ENCODE measurements at regions not wholly inside any gene's neighbourhood (a gene's known extent, or its start where the extent isn't known, plus 50 kb on each side); places are given as distances from the start of the nearest gene placed in this dataset.

DNA sequence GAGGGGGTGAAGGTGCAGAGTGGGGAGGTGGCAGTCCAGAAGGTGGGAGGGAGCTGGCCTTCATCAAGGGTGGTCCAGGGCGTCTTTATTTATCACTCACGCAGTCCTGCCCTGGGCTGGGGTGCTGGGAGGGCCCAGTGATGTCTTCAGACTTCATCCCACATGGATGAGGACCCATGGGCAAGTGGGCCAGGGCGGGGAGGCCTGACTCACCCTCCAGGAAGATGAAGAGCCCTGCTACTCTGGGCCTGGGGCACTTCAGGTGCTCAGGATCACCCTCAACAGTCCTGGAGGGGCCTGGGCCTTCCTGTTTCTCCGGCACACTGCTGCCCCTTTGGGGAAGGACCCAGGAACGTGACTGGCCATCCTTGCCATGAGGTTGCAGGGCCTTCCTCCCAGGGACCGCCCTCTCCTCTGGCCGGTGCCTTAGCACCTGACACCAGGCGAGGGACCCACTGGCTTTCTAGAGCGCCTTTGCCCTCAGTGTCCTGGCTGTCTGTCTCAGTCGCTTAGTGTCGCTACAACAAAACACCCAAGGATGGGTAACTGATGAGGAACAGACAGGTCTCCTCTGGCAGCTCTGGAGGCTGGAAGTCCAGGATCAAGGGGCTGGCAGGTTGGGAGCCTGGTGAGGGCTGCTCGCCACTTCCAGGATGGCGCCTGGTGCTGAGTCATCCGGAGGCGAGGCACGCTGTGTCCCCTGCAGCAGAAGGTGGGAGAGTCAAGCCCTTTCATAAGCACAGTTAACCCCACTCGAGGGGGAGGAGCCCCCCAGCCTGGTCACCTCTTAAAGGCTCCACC lies 57.8 kb upstream of the HS6ST1 start:
- ChIA-PET CTCF (no interaction called here), POLR2A (no interaction called here)
- no peaks in the 10 kb centered on the region for H3K36me3 Mint-ChIP-seq (ENCODE audit: low read depth)
- H3K9me3 Mint-ChIP-seq: no peaks in the 10 kb centered on the region
- peaks cover 8% of the 10 kb centered on the region for H3K4me1 Mint-ChIP-seq
- DNase-seq: no peak
- H3K27me3 Mint-ChIP-seq: peaks cover 1% of the 10 kb centered on the region
- H3K27ac Mint-ChIP-seq: no peak overlapping the region
- H3K4me3 Mint-ChIP-seq: no peak overlapping the region

DNA sequence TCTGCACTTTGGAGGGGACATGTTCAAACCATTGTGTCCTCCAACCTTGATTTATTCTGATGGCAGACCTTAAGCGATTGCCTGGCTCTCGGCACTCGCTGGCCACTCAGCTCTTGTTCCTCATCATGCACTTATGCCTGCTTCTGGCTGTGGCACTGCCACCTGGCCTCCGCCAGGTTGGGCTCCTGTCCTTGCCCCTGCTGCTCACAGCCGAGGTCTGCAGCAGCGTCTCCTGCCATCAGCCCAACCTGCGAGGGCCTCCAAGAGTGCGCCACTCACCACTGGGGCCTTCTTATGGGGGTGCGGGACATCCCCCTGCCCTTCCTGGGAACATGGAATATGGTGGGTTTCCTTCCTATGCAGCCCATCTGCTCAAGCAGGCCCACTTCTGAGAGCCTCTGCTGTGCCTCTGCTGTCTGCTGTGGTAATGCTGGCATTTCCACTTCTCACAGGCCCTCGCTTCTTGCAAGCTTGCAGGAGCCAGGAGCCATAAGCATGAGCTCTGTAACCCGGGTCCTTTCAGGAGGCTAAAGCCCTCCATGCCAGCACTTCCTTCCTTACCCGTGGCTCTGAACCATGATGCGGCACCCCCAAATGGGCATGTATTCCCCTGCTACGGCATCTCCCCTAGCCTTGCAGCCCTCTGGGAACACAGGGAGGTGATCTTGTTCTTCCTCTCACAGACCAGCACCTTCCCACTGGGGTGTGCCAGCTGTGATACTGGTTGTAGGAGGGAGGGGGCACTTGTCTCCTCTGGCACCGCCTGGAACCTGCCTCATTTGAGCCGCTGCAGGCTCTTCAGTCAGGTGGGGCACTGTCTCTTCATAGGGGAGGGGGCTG lies 58.6 kb upstream of the HS6ST1 start:
- Mint-ChIP-seq H3K4me1 (peaks cover 8% of the 10 kb centered on the region), H3K9me3 (no peaks in the 10 kb centered on the region), H3K4me3 (no peak overlapping the region), H3K27me3 (peaks cover 1% of the 10 kb centered on the region), H3K36me3 (ENCODE audit: low read depth) (no peaks in the 10 kb centered on the region), H3K27ac (no peak overlapping the region)
- DNase-seq: no peak
- POLR2A ChIA-PET: no interaction called here
- CTCF ChIA-PET: no interaction called here

DNA sequence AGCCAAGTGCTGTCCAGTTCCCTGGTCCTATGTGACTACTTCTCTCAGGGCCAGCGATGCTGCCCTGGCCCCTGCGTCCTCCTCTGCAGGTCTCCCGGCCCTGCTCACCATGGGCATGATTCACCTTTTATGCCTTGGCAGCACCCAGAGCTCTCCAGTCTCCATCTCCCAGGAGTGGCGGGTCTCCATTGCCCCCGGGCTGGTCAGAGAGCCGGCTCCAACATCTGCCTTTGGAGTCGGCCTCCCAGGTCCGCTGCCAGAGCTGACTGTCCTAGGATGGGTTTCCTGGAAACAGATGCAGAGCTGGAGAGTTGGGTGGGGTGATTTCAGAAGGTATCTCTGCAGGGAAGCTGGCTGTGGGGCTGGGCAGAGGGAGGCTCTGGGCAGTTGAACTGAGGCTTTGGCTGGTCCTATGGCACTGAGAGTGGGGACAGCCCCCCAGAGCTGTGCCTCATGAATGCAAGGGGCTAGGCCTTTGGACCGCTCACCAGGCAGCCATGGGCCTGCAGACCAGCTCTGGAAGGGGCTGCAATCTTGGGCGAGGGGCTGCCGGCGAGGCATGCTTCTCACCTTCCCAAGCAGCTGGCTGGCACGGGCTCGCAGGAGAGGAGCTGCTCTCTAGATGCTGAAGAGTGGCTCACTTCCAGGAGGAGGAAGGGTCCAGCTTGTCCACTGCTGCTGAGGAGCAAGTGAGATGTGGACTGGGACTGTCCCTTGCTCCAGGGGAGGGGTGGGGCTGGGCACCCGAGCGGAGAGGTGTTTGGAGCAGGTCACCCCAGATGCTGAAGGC lies 59.8 kb upstream of the HS6ST1 start:
- POLR2A ChIA-PET: no interaction called here
- H3K27ac Mint-ChIP-seq: no peak overlapping the region
- CTCF ChIA-PET: no interaction called here
- no peaks in the 10 kb centered on the region for H3K4me1 Mint-ChIP-seq
- DNase-seq: no peak
- no peaks in the 10 kb centered on the region for H3K36me3 Mint-ChIP-seq (ENCODE audit: low read depth)
- H3K4me3 Mint-ChIP-seq: no peak overlapping the region
- no peaks in the 10 kb centered on the region for H3K27me3 Mint-ChIP-seq
- H3K9me3 Mint-ChIP-seq: no peaks in the 10 kb centered on the region

DNA sequence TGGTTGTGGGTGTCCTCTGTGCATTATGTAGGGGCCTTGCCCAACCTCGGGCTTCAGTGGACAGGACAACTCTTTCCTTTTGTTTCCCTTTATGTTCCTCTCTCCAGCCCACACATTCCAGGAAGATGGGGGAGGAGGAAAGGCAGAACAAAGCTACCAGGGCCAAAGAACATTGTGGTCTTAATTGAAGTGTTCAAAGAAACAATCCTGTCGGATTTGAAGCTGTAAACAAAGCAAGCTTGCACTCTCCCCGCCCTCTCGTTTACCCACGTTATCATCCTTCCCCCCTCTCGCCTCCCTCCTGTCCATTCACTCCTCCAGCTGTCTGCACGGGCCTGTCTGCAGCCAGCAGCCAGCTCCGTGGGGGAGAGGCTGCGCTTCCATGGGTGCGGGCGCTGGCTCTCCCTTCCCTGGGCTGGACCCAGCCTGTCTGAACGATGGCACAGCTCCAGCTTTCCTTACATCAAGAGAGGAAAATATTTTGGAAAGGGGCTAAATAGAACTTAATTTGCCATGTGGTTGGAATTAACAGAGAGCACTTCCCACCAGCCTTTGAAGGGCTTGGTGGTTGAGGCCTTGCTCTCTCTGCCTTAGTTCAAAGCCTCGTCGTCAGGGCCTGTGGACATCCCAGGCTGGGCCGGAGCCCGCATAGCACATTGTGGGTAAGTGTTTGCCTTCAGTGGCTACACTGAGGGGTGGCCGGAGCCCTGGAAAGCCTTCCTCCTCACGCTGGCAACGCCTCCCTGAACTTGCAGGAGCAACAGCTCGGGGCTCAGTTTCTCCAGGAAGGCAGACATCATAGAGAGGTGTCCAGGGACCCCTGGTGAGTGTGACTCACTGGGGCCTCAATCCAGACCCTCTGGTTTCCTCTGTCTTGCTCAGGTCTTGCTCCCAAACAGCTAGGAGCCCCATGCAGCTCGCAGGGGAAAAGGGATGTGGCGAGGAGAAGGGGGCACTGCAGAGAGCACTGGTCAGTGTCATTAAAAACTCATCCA lies 60.6 kb upstream of the HS6ST1 start:
- Mint-ChIP-seq H3K4me3 (no peak overlapping the region), H3K36me3 (ENCODE audit: low read depth) (no peaks in the 10 kb centered on the region), H3K4me1 (no peaks in the 10 kb centered on the region), H3K27ac (no peak overlapping the region), H3K9me3 (no peaks in the 10 kb centered on the region), H3K27me3 (no peaks in the 10 kb centered on the region)
- DNase-seq: no peak
- ChIA-PET POLR2A (no interaction called here), CTCF (no interaction called here)

DNA sequence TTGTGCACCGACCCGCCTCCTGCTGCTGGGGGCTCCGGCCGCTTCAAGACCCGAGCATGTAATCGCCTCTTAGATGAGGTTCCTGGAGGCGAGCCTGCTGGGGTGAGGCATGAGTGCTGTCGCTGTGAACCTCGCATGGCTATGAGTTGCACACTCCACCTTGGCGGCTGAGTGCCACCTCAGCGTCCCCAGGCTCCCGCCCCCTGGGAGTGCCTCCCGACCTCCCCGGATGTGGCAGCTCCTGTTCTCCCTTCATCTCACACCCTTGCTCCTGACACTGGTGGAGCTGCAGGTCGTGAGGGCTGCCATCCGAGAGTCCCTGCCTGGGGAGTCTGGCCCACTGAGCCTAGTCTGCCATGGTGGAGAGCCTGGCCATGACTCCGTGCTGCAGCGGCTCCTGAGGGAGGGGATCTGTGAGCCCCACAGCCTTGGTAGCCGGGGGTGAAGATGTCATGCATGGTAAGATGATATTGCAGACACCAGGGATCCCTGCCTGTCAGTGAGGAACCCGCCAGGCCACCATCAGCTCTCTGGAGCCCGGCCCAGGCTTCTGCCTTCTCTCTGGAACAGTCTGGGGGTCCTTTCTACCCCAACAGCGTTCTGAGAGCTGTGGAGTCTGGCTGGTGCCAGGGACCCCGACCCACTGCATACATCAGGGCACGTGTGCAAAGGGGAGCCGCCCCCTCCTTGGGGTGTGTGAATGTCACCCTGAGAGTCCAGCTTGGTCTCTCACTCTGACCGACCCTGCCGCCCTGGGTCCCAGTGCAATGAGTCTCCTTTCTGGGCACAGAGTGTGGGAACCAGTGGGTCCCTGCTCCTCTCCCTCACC lies 61.6 kb upstream of the HS6ST1 start:
- CTCF ChIA-PET: no interaction called here
- Mint-ChIP-seq H3K27ac (no peak overlapping the region), H3K4me3 (no peak overlapping the region), H3K36me3 (ENCODE audit: low read depth) (no peaks in the 10 kb centered on the region), H3K27me3 (no peaks in the 10 kb centered on the region), H3K4me1 (no peaks in the 10 kb centered on the region), H3K9me3 (no peaks in the 10 kb centered on the region)
- POLR2A ChIA-PET: no interaction called here
- no peak for DNase-seq

DNA sequence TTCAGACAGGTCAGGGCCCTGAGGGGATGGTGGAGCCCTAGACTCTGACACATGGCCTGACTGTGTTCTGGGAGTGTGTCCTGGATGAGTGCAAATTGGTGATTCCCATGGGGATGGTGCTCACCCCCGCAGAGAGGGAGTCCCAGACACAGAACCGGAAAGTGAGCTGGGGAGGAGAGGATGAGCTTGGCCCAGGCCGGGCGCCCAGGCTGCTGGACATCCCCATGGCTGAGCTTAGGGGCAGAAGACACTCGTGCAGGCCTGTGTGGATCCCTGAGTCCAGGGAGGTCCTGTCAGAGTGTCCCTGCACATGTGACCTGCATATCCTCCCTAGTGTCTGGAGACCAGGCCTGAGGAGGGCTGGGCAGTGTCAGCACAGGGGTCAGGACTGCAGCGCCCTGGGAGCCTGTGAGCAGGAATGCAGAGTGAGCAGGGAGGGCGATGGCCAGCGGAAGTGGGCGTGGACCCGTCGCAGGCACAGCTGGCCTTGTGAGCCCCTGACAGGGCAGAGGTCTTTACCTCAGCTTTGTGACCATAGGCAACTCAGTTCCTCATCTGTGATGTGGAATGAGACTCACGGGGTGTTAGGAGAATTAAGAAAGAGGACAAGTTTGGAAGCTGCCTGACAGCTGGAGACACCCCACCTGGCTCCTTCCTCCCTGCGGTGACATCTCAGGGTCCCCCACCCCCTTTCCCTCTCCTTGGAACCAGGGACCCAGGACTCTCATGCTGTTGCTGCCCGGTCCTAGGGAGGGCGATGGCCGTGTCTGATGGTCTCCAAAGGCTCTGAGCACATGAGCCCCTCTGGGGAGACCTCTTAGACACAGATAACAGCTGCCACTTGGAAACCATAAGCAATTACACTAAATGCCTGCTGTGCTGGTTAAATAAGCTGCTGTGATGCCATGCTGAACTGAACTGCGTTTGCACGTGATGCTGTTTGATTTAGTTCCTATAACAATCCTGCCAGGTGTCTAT lies 62.6 kb upstream of the HS6ST1 start:
- Mint-ChIP-seq H3K9me3 (no peaks in the 10 kb centered on the region), H3K4me1 (no peaks in the 10 kb centered on the region), H3K4me3 (no peak overlapping the region), H3K27me3 (no peaks in the 10 kb centered on the region), H3K36me3 (ENCODE audit: low read depth) (no peaks in the 10 kb centered on the region), H3K27ac (no peak overlapping the region)
- CTCF ChIA-PET: no interaction called here
- POLR2A ChIA-PET: no interaction called here
- DNase-seq: no peak

DNA sequence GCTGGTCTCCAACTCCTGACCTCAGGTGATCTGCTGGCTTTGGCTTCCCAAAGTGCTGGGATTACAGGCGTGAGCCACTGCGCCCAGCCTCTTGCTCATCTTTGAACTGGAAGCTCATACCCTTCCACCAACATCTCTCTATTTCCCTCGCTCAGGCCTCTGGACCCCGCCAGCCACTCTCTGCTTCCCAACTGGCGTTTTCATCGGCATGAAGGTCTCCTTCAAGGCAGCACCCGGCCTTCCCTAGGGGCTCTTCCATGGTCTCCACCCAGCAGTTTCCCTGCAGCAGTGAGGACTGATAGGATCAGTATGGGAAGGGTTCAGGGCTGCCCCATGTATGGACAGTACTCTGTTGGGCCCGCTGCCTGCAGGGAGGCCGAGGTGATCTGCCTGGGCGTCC lies 65.8 kb upstream of the HS6ST1 start:
- DNase-seq: no peak
- Mint-ChIP-seq H3K36me3 (ENCODE audit: low read depth) (no peaks in the 10 kb centered on the region), H3K4me1 (no peaks in the 10 kb centered on the region), H3K27me3 (no peaks in the 10 kb centered on the region), H3K4me3 (no peak overlapping the region), H3K27ac (no peak overlapping the region), H3K9me3 (no peaks in the 10 kb centered on the region)
- ChIA-PET POLR2A (no interaction called here), CTCF (no interaction called here)

DNA sequence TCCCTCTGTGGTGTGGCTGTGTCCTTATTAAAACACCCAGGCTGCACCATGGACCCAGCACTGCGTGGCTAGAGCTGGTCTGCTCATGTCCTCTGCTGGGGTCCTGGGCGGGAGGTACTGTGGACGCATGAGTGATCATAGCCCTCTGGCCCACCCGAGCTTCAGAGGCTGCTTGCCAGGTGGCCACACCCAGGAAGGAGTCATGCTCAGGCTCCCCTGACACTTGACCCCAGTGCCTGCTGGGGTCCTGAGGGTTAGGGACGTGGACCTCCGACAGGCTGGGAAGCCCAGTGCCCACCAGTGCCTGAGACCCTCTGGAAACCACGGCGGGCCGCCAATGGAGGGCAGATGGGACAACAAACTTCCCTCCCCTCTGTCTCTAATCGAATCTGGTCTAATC lies 66.3 kb upstream of the HS6ST1 start:
- no peak for DNase-seq
- POLR2A ChIA-PET: no interaction called here
- no peaks in the 10 kb centered on the region for H3K27me3 Mint-ChIP-seq
- H3K36me3 Mint-ChIP-seq (ENCODE audit: low read depth): no peaks in the 10 kb centered on the region
- CTCF ChIA-PET: no interaction called here
- no peaks in the 10 kb centered on the region for H3K4me1 Mint-ChIP-seq
- H3K4me3 Mint-ChIP-seq: no peak overlapping the region
- no peaks in the 10 kb centered on the region for H3K9me3 Mint-ChIP-seq
- H3K27ac Mint-ChIP-seq: no peak overlapping the region

DNA sequence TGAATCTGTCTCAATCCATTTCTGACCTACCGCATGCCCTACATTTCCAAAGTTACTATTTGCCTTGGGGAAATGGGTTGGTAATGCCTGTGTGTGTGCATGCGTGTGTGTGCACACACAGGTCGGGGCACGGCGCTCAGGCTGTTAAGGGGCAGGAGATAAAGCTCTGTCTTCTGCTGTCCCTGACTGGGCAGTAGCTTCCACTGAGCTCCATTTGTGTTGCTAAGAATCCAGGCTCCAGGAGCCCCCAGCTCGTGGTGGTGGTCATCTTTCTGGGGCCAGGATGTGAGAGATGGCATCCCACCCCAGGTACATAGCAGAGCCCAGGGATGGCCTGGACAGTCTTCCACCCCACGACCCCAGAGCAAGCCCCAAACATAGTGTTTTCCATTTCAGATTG lies 66.7 kb upstream of the HS6ST1 start:
- no peak overlapping the region for H3K27ac Mint-ChIP-seq
- no peaks in the 10 kb centered on the region for H3K27me3 Mint-ChIP-seq
- H3K4me3 Mint-ChIP-seq: no peak overlapping the region
- H3K4me1 Mint-ChIP-seq: no peaks in the 10 kb centered on the region
- no peaks in the 10 kb centered on the region for H3K9me3 Mint-ChIP-seq
- POLR2A ChIA-PET: no interaction called here
- no peaks in the 10 kb centered on the region for H3K36me3 Mint-ChIP-seq (ENCODE audit: low read depth)
- no peak for DNase-seq
- CTCF ChIA-PET: no interaction called here

DNA sequence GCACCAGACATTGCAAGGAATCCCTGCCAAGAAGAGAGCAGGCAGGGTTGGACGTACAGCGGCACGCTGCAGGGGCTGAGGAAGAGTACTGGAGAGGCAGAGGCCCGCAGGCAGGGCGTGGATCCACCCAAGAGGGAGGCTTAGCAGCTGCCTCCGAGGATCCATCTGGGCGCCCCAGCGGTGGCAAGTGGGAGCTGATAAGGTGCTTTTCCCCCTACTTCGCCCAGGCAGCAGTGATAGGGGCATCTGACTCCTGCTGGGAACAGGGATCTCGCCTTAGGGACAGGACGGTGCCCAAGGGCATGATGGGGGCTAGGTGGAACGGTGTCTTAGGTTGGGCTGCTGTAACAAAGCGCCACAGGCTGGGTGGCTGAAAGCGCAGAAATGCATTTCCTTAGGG lies 67.4 kb upstream of the HS6ST1 start:
- Mint-ChIP-seq H3K9me3 (no peaks in the 10 kb centered on the region), H3K27me3 (no peaks in the 10 kb centered on the region), H3K4me3 (no peak overlapping the region), H3K4me1 (no peaks in the 10 kb centered on the region), H3K27ac (no peak overlapping the region), H3K36me3 (ENCODE audit: low read depth) (no peaks in the 10 kb centered on the region)
- CTCF ChIA-PET: no interaction called here
- DNase-seq: no peak
- POLR2A ChIA-PET: no interaction called here

DNA sequence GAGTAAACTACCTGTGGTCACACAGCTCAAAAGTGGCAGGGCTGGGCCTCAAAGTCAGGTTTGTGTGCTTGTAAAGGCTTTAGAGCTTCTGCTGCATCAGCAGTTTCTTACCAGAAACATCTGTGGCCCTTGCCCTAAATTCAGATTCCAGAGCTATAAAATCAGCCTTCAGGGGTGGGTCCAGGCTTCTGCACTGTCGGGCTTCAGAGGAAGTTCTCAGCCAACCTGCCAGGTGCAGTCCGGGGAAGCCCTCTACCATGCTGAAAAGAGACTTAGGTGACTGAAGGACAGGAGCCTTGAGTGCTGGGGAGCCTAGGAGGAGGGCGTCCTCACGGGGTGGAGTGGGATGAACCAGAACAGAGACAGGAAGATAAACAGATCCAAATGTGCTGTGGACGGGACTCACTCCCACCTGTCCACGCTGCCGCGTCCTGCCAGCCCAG lies 69.9 kb upstream of the HS6ST1 start:
- no peak for DNase-seq
- Mint-ChIP-seq H3K36me3 (ENCODE audit: low read depth) (no peaks in the 10 kb centered on the region), H3K27ac (no peak overlapping the region), H3K4me1 (no peaks in the 10 kb centered on the region), H3K4me3 (no peak overlapping the region), H3K27me3 (peaks cover 3% of the 10 kb centered on the region), H3K9me3 (no peaks in the 10 kb centered on the region)
- ChIA-PET CTCF (no interaction called here), POLR2A (no interaction called here)

Measured in activated CD4-positive, alpha-beta memory T cell treated with anti-CD3 and anti-CD28 coated beads, Interleukin-2, amount 10 ng/mL, durations not matched to agents 7 days and 5 days (primary cell).